Activated B cell treated with CpG ODN at 0.5 μM for 24 hours (primary cell): ENCODE measurements at regions not wholly inside any gene's neighbourhood (a gene's known extent, or its start where the extent isn't known, plus 50 kb on each side); places are given as distances from the start of the nearest gene placed in this dataset.

Source experiments
- ATAC-seq: fragments of 200-7000 bp; cut with Tn5 transposase; one replicate; pipeline ENCODE4 v1.10.0; 2021; ENCODE audit warnings: low read depth, mild to moderate bottlenecking, moderate library complexity
- CTCF ChIA-PET: fragments of 350-600 bp; sonication (Branson Sonifier 250); formaldehyde crosslinking; loops from one replicate; lab custom pipeline; 2021; ENCODE audit warnings: antibody characterized with exemption; lab: Charles Lee
- POLR2A ChIA-PET: fragments of 350-600 bp; sonication (Branson Sonifier 250); formaldehyde crosslinking; loops from one replicate; lab custom pipeline; 2021; ENCODE audit warnings: antibody characterized with exemption; lab: Charles Lee
- DNase-seq: peaks from one replicate; pipeline ENCODE4 v3.0.0; 2022
- H3K27ac Mint-ChIP-seq: one replicate; pipeline ENCODE4 v1.8.0; 2020; ENCODE audit warnings: mixed read lengths
- H3K27me3 Mint-ChIP-seq: one replicate; pipeline ENCODE4 v1.8.0; 2021; ENCODE audit warnings: mixed read lengths
- H3K36me3 Mint-ChIP-seq: one replicate; pipeline ENCODE4 v1.8.0; 2021; ENCODE audit warnings: low read depth, mixed read lengths
- H3K4me1 Mint-ChIP-seq: one replicate; pipeline ENCODE4 v1.8.0; 2021; ENCODE audit warnings: mixed read lengths
- H3K4me3 Mint-ChIP-seq: one replicate; pipeline ENCODE4 v1.8.0; 2020; ENCODE audit warnings: mild to moderate bottlenecking, mixed read lengths
- H3K9me3 Mint-ChIP-seq: one replicate; pipeline ENCODE4 v1.8.0; 2020; ENCODE audit warnings: mixed read lengths
- intact Hi-C: fragments of 100-400 bp; cut with micrococcal nuclease; formaldehyde crosslinking; loops from one replicate; pipeline ENCODE4 v1.15.1; 2024
- TF ChIP-seq, protein P1 (sequence below): fragments of 200-600 bp; IDR thresholded peaks from one replicate; pipeline ENCODE4 v1.8.0; 2022; ENCODE audit warnings: antibody characterized with exemption, mild to moderate bottlenecking

DNA sequence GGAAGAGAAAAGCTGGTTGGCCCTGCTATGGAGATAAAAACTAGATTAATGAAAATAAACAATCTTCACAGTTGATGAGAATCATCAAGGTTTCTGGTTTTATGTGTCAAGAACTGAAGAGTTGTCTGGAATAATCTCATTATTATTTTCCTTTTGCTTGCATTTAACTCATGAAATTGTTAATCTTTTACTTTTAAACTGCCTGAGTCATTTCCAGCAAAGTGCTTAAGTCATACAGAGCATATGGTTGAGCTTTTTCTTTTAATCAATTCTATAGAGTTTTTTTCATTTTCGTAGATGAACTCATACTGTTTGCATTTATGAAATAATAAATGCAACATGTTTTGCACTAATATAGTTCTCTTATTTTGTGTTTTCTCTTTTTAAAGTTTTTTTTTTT lies 747.9 kb downstream of the NXPH1 start:
- intact Hi-C loops, result no loop called here
- no peak for ATAC-seq
- TF ChIP-seq, protein P1, sequence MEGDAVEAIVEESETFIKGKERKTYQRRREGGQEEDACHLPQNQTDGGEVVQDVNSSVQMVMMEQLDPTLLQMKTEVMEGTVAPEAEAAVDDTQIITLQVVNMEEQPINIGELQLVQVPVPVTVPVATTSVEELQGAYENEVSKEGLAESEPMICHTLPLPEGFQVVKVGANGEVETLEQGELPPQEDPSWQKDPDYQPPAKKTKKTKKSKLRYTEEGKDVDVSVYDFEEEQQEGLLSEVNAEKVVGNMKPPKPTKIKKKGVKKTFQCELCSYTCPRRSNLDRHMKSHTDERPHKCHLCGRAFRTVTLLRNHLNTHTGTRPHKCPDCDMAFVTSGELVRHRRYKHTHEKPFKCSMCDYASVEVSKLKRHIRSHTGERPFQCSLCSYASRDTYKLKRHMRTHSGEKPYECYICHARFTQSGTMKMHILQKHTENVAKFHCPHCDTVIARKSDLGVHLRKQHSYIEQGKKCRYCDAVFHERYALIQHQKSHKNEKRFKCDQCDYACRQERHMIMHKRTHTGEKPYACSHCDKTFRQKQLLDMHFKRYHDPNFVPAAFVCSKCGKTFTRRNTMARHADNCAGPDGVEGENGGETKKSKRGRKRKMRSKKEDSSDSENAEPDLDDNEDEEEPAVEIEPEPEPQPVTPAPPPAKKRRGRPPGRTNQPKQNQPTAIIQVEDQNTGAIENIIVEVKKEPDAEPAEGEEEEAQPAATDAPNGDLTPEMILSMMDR, result no peak

DNA sequence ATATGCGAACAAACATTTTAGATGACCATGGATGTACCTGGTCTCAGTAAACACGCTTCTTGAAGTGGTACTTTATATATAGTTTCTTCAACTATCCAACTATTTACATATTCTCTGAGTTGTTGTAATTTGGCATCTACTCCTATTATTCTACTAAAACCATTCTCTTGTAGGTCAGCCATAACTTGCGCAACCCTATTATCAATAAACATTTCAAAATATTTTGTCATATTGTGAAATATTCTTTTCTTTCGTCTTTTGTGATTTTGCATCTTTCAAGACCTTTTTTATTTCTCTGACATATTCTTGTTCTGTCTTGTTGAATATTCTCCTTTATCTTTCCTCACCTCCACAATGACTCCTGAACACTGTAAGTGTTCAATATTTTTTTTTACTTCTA lies 753.3 kb downstream of the NXPH1 start:
- no peaks in the 10 kb centered on the region for H3K27me3 Mint-ChIP-seq
- no peak overlapping the region for H3K27ac Mint-ChIP-seq
- no peak for ATAC-seq
- H3K4me3 Mint-ChIP-seq, result no peak overlapping the region
- TF ChIP-seq, protein P1, result no peak
- POLR2A ChIA-PET, result no interaction called here
- DNase-seq, result no peak
- CTCF ChIA-PET, result no interaction called here
- H3K9me3 Mint-ChIP-seq, result no peaks in the 10 kb centered on the region
- H3K4me1 Mint-ChIP-seq, result no peaks in the 10 kb centered on the region
- intact Hi-C loops, result no loop called here
- no peaks in the 10 kb centered on the region for H3K36me3 Mint-ChIP-seq

More for the DNA sequence above, 747.9 kb downstream of the NXPH1 start:
- H3K4me1 Mint-ChIP-seq, result no peaks in the 10 kb centered on the region
- no peaks in the 10 kb centered on the region for H3K36me3 Mint-ChIP-seq
- no peak overlapping the region for H3K4me3 Mint-ChIP-seq
- no peaks in the 10 kb centered on the region for H3K27me3 Mint-ChIP-seq
- no peak overlapping the region for H3K27ac Mint-ChIP-seq
- ChIA-PET CTCF (no interaction called here), POLR2A (no interaction called here)
- no peak for DNase-seq
- H3K9me3 Mint-ChIP-seq, result peaks cover 2% of the 10 kb centered on the region

DNA sequence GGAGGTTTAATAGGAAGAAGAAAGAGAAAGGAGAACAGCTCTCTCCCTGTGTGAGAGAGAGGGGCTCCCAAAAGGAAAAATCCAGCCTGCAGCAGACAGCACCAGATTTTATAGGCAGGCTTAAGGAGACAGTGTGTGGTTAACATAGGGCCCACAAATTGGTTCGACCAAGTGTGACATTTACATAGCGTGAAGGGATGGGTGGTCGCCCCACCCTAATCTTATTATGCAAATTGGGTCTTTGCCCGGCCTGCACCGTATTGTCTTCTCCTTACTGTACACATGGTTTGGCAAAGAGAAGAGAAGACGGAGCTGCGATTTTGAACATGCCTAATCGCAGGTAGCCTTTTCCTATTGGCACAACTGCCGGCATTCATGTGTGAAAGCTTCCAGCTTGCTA lies 756.3 kb downstream of the NXPH1 start:
- POLR2A ChIA-PET, result no interaction called here
- no peak overlapping the region for H3K27ac Mint-ChIP-seq
- no peak overlapping the region for H3K4me3 Mint-ChIP-seq
- H3K36me3 Mint-ChIP-seq, result no peaks in the 10 kb centered on the region
- TF ChIP-seq, protein P1, result no peak
- no peaks in the 10 kb centered on the region for H3K9me3 Mint-ChIP-seq
- H3K27me3 Mint-ChIP-seq, result no peaks in the 10 kb centered on the region
- no peak for ATAC-seq
- H3K4me1 Mint-ChIP-seq, result no peaks in the 10 kb centered on the region
- CTCF ChIA-PET, result no interaction called here
- no peak for DNase-seq
- intact Hi-C loops, result no loop called here

DNA sequence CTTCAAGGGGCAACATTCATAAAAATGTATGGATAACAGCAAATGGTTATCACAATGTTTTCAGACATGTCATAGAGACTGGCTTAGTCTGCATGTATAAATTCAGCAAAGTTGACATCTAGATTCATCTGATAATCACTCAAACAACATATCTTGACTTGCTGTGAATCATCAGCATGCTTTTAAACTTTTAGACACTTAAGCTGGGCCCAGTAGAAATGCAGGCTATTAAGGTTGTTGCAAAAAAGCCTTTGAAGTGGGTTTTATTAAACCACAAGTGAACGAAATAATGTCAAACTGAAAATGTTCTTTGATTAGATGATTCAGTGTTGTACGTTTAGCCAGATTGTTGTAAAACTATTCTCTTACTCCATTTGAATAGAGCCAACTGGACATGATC lies 759.6 kb downstream of the NXPH1 start:
- CTCF ChIA-PET, result no interaction called here
- intact Hi-C loops, result no loop called here
- POLR2A ChIA-PET, result no interaction called here
- TF ChIP-seq, protein P1, result no peak
- no peaks in the 10 kb centered on the region for H3K4me1 Mint-ChIP-seq
- no peak for ATAC-seq
- H3K27me3 Mint-ChIP-seq, result no peaks in the 10 kb centered on the region
- H3K36me3 Mint-ChIP-seq, result no peaks in the 10 kb centered on the region
- no peak overlapping the region for H3K27ac Mint-ChIP-seq
- H3K9me3 Mint-ChIP-seq, result no peaks in the 10 kb centered on the region
- no peak for DNase-seq
- no peak overlapping the region for H3K4me3 Mint-ChIP-seq

DNA sequence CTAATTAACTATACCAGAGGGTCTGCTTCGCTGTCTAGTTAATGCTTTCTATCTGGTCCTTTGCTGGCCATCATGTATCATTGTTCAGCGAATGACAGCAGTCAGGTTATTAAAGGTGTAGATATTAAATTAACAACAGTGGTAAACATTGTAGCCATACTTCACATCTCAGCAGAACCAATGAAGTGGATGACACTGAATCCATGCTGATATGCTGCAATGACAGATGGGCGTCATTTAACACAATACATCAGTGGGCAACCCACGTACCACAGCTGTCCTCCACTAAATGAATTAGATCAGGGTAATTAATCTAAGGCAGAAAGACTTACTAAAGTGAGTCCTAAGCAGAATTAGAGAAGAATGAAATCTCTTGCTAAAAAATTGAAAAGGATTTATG lies 767.2 kb downstream of the NXPH1 start:
- no peak for DNase-seq
- CTCF ChIA-PET, result no interaction called here
- POLR2A ChIA-PET, result no interaction called here
- TF ChIP-seq, protein P1, result no peak
- Mint-ChIP-seq H3K36me3 (no peaks in the 10 kb centered on the region), H3K9me3 (peaks cover 2% of the 10 kb centered on the region), H3K4me1 (no peaks in the 10 kb centered on the region), H3K27ac (no peak overlapping the region), H3K4me3 (no peak overlapping the region), H3K27me3 (no peaks in the 10 kb centered on the region)
- intact Hi-C loops, result no loop called here
- no peak for ATAC-seq
